HFFc6 (cell line): ENCODE measurements at regions not wholly inside any gene's neighbourhood (a gene's known extent, or its start where the extent isn't known, plus 50 kb on each side); places are given as distances from the start of the nearest gene placed in this dataset.

Experiments
- DNase-seq: peaks from one replicate; pipeline ENCODE4 v3.0.0-alpha.2; 2018
- H3K27ac Mint-ChIP-seq: 2 replicates; pipeline ENCODE4 v1.8.0; 2020; ENCODE audit warnings: mild to moderate bottlenecking, mixed read lengths
- H3K27me3 Mint-ChIP-seq: 2 replicates; pipeline ENCODE4 v1.8.0; 2021; ENCODE audit warnings: mild to moderate bottlenecking, moderate library complexity, mixed read lengths; ENCODE audit not compliant: insufficient read depth
- H3K36me3 Mint-ChIP-seq: 2 replicates; pipeline ENCODE4 v1.8.0; 2021; ENCODE audit warnings: low read depth, mixed read lengths
- H3K4me1 Mint-ChIP-seq: 2 replicates; pipeline ENCODE4 v1.8.0; 2020; ENCODE audit warnings: low read depth, mixed read lengths
- H3K4me3 Mint-ChIP-seq: 2 replicates; pipeline ENCODE4 v1.8.0; 2020; ENCODE audit warnings: mild to moderate bottlenecking, moderate library complexity, mixed read lengths
- H3K9me3 Mint-ChIP-seq: 2 replicates; pipeline ENCODE4 v1.8.0; 2020; ENCODE audit warnings: mild to moderate bottlenecking, mixed read lengths
- TF ChIP-seq, protein P1 (sequence below): fragments of 200-600 bp; sonication (generic); IDR thresholded peaks from 2 replicates; pipeline ENCODE4 v1.5.0; 2021; ENCODE audit warnings: antibody characterized with exemption, mild to moderate bottlenecking

DNA sequence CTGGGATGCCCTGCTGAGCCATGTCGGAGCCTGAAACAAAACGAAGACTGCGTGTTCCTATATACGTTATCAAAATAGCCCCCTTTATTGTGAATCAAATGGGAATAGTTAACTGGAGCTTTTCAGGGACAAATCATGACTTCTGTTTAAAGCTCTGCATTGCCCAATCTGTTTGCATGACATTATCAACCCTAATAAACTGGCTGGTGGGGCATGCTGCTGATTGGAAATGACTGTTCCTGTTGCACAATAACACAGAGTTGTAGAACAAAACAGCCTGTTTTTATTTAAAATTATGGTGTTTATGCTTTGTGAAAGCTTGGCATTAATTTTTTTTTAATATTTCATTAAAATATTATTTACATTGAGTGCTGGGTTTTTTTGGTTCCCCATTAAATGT, 215.5 kb downstream of the TMEM167A start:
- TF ChIP-seq, protein P1, sequence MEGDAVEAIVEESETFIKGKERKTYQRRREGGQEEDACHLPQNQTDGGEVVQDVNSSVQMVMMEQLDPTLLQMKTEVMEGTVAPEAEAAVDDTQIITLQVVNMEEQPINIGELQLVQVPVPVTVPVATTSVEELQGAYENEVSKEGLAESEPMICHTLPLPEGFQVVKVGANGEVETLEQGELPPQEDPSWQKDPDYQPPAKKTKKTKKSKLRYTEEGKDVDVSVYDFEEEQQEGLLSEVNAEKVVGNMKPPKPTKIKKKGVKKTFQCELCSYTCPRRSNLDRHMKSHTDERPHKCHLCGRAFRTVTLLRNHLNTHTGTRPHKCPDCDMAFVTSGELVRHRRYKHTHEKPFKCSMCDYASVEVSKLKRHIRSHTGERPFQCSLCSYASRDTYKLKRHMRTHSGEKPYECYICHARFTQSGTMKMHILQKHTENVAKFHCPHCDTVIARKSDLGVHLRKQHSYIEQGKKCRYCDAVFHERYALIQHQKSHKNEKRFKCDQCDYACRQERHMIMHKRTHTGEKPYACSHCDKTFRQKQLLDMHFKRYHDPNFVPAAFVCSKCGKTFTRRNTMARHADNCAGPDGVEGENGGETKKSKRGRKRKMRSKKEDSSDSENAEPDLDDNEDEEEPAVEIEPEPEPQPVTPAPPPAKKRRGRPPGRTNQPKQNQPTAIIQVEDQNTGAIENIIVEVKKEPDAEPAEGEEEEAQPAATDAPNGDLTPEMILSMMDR: no peak
- no peak for DNase-seq
- no peaks in the 10 kb centered on the region for H3K9me3 Mint-ChIP-seq
- H3K27me3 Mint-ChIP-seq: no peaks in the 10 kb centered on the region; the same call in 1 of the 2 replicates
- no peak overlapping the region for H3K4me3 Mint-ChIP-seq
- H3K36me3 Mint-ChIP-seq: no peaks in the 10 kb centered on the region
- no peak overlapping the region for H3K27ac Mint-ChIP-seq
- H3K4me1 Mint-ChIP-seq: no peaks in the 10 kb centered on the region

DNA sequence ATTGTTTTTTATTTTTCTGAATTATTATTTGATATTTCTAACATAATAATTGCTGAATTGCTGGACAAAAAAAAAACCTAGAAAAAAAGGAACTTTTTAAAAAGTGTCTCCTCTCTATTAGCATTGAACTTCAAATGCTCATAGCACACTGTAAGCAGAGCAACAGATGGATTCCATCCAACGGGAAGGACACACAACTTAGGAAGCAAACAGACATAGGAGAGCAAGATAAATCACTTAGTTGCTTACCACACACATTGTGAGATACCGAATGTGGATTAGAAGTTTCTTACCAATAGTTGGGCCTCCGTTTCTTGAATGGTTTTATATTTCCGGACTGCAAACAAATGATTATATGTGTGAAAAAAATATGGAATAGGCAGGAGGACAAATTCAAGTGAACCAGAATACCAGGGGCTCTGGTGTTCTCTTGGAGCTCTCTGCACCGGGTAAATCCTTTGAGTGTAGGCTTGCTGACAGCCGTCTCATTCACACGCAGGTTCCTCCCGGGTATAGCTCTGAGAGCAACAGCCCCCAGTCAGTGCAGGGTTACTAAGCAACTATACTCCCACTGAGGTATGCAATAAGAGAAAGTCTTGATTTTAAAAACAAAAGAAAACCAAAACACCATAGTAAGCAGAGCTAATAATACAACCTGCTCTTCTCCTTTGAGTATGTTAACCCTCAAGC, 217.6 kb downstream of the TMEM167A start:
- Mint-ChIP-seq H3K4me3 (no peak overlapping the region), H3K36me3 (no peaks in the 10 kb centered on the region), H3K4me1 (no peaks in the 10 kb centered on the region), H3K27me3 (no peaks in the 10 kb centered on the region; the same call in 1 of the 2 replicates), H3K9me3 (no peaks in the 10 kb centered on the region), H3K27ac (no peak overlapping the region)
- TF ChIP-seq, protein P1: no peak
- DNase-seq: no peak

DNA sequence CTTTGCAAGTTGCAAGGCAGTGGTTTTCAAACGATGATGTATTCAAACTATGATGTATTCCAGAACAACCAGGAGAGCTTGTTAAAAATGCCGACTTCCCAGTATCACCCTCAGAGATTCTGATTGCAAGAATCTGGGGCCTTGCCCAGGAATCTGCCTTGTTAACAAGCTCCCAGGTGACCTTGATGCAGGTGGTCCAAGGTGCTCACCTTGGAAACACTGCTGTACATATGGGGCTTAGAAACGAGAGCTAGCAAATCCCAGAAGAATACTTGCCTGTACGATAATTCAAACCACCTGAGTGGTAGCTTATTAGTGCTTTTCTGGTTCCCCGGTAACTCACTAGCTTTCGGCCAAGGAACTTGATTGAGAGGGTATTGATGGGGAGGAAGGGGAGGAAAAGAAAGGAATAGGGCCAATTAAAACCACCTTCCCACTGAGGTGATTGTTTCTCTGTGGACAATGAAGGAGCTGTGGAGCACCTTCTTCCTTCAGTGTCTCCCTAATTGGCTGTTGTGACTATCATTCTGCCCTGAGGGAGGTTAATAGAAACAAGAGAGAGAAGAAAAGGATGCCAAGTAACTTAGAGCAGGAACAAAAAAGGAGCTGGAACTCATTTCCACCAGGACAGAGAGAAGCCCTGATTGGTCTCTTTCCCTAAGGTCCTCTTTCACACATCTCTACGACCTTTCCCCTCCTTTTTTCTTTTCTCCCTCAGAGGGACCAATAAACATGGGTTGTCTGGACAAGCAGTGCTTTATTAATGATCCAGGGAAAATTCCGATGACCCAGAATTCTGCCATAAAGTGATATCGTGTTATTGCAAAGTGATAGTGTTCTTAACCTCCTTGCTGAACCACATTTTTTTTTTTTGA, 218.8 kb downstream of the TMEM167A start:
- no peak for DNase-seq
- TF ChIP-seq, protein P1: no peak
- no peaks in the 10 kb centered on the region for H3K4me1 Mint-ChIP-seq
- H3K4me3 Mint-ChIP-seq: no peak overlapping the region
- H3K27me3 Mint-ChIP-seq: no peaks in the 10 kb centered on the region; the same call in 1 of the 2 replicates
- H3K27ac Mint-ChIP-seq: no peak overlapping the region
- H3K9me3 Mint-ChIP-seq: no peaks in the 10 kb centered on the region
- H3K36me3 Mint-ChIP-seq: no peaks in the 10 kb centered on the region

DNA sequence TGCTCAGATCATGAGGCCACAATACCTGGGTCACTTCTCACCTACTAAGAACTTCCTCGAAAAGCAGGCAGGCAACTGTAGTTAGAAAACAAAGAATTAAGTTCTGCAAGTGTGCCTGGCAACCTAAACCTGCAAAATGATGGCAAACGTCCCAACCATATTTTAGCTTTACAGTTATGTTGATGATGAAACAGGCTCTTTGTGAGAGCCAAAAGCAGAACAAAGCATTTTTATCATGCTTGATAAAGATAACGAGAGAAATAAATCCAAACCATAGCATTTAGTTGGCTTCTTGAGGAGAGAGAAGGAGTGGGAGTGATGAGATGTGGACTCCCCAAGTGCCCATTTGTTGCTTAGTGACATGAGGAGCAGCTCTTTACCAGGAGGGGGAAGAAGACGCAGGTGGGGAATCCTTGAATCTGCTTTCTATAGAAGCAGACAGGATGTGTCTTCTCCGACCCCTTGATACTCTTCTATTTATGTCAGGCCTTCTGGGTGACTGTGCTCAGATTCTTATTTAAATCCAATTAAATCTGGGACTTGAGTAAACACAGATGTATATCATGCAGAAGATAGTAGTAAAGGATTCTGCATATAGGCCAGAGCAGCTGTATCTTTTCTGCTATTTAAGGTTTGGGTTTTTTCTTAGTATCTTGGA, 221.2 kb downstream of the TMEM167A start:
- H3K9me3 Mint-ChIP-seq: no peaks in the 10 kb centered on the region
- H3K36me3 Mint-ChIP-seq: no peaks in the 10 kb centered on the region
- TF ChIP-seq, protein P1: no peak
- no peak for DNase-seq
- no peak overlapping the region for H3K4me3 Mint-ChIP-seq
- no peak overlapping the region for H3K27ac Mint-ChIP-seq
- no peaks in the 10 kb centered on the region for H3K4me1 Mint-ChIP-seq
- no peaks in the 10 kb centered on the region for H3K27me3 Mint-ChIP-seq

DNA sequence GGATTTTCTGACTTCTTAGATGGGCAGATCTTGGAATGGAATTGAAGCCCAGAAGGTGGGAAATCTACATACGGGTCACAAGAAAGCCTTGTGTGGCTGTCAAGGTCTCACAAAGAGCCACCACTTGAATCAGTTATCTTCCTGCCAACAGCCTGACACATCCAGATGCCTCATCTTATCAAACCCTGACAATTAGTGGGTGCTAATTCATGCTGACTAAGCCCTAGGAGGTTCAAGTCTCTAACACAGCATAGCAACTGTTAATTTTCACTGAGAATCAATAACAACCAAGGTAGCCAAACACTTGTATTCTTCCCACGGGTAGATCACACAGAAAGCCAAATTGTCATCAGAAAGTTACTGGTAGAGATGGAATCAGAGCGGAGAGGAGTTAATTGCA, 222.2 kb downstream of the TMEM167A start:
- Mint-ChIP-seq H3K36me3 (no peaks in the 10 kb centered on the region), H3K27ac (no peak overlapping the region), H3K9me3 (no peaks in the 10 kb centered on the region), H3K4me3 (no peak overlapping the region), H3K4me1 (no peaks in the 10 kb centered on the region), H3K27me3 (no peaks in the 10 kb centered on the region)
- DNase-seq: no peak
- TF ChIP-seq, protein P1: no peak
